ENCODE measurements at regions not wholly inside any gene's neighbourhood (a gene's known extent, or its start where the extent isn't known, plus 50 kb on each side); places are given as distances from the start of the nearest gene placed in this dataset.

DNA sequence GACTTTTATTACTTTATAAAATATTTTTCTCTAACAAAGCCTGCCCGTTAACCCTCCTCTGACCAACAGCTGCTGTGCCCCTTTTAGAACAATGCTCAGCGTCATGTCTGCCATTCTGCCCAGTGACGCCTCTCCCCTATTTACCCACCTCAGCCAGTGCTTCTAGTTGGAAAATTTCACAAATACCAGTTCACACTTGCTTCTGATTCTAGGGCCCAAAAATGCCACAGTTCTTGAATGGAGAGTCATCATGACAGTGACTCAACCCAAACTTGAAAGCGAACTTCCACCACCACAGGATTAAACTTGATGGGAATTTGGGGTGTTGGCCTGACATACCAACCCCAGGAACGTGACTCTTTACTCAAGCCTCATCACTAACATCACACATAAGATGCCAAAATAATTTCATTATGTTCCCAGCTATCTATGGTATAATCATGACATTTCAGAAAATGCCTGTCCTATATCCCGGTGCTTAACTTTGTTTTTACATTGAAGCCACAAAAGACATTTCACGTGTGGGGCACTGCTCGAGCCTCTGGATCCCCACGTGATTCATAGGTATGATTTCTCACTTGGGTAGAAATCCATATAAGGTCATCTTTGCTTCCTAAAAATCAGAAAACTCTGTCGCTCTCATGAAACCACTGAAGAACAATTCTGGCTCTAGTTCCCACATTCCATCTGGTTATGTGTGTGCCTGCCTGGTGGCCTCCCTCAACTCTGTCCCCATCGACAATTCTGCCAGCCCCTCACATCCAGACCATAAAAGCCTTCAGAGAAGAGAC, 220.9 kb downstream of the ACTL7B start:
- TF ChIP-seq Cebpa-rat (IDR thresholded peaks at IDR 0.05), result no peak
- no peaks in the 10 kb centered on the region for H3K27me3 ChIP-seq
- H3K9ac ChIP-seq, result no peak overlapping the region
- no peaks in the 10 kb centered on the region for H3K36me3 ChIP-seq
- H3K4me1 ChIP-seq, result peaks cover 10 to 29% (median 17%) of the 10 kb centered on the region in 10 experiments
- no peak overlapping the region for H3K4me3 ChIP-seq
- H3K27ac ChIP-seq, result no peak overlapping the region
- H3K4me2 ChIP-seq, result no peak overlapping the region
- H3K9me3 ChIP-seq (replicated peaks in 1 of 11), result peaks cover 0 to 22% (median 8%) of the 10 kb centered on the region in 11 experiments; a peak in 14 of 22 replicates
- H4K20me1 ChIP-seq, result no peaks in the 10 kb centered on the region

DNA sequence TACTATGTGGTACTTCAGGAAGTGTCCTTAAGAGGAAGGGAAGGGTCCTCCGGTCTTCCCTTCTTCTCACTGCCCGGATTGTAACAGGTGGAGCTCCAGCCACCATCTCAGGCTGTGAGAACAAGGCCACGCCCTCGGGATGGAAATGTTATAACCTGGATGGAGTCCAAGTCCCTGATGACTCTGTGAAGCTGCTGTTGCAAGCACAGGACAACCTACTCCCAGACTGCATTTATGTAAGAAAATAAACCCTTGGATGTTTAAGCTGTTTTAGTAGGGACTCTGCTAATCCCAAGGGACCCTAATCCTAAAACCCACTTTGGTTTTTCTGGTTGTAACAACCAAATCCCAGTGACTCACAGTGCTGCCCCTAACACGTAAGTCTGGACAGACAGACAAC, 221.6 kb downstream of the ACTL7B start:
- Histone ChIP-seq H3K27me3 (no peaks in the 10 kb centered on the region), H3K27ac (no peak overlapping the region), H3K9me3 (replicated peaks in 1 of 11) (peaks cover 2 to 28% (median 13%) of the 10 kb centered on the region in 11 experiments; a peak in 16 of 22 replicates), H3K36me3 (no peaks in the 10 kb centered on the region), H3K4me3 (no peak overlapping the region), H3K4me1 (peaks cover 3 to 22% (median 11%) of the 10 kb centered on the region in 10 experiments), H3K4me2 (no peak overlapping the region), H3K9ac (no peak overlapping the region), H4K20me1 (no peaks in the 10 kb centered on the region)
- no peak for TF ChIP-seq Cebpa-rat (IDR thresholded peaks at IDR 0.05)

DNA sequence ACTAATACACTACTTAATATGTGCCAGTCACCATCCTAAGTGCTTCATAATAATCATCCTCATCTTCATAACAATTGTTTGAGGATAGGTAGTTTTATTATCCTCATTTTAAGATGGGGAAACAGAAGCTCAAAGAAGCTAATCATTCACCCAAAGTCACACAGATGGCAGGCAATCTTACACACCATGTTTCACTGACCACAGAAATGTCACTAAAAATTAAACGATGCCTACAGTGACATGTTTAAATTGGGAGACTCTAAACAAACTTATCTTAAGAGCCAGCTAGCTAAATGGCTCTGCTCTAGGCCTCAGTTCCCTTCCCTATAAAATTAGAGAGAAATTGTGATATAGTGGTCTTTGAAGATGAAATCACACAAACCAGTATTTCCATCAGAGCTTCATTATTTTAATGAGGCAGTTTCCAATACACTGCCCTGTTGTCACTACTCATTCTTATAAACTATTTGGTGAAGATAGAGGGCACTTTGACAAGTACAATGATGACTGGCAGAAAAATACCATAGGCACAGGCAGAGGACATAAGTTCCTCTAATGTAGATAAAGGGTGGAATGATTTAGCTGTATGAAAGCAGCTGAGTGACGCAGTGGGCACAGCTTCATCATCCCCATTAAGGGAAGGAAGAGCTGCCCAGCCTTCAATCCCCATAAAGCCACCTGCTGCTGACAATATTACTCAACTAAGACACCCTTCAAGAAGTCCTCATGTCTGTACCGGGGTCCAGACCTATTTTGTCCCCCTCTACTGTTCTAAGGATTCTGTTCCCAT, 224.1 kb downstream of the ACTL7B start:
- no peaks in the 10 kb centered on the region for H4K20me1 ChIP-seq
- H3K27me3 ChIP-seq, result no peaks in the 10 kb centered on the region

DNA sequence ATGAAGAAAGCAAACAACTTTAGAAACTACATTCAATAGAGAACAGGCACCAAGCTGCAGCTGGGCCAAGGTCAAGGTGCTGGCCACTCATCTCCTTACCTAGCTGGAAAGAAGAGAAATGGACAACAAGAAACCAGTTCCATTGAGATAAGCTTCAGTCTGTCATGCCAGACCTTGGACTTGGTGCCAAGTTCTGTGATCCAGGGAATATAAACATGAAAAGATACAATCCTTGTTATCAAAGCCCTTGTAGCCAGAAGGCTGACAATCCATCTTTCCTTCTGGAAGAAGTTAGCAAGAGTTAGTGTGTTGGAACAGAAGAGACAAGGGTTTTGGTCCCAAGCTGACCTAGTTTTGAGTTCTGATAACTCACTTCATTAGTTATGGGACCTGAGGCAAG, 227.5 kb downstream of the ACTL7B start:
- Histone ChIP-seq H3K4me3 (no peak overlapping the region), H3K9ac (no peak overlapping the region), H4K20me1 (no peaks in the 10 kb centered on the region), H3K9me3 (replicated peaks in 1 of 11) (peaks cover 9 to 38% (median 29%) of the 10 kb centered on the region in 11 experiments; a peak in 18 of 22 replicates), H3K4me2 (no peak overlapping the region), H3K27me3 (no peaks in the 10 kb centered on the region), H3K36me3 (no peaks in the 10 kb centered on the region), H3K4me1 (peaks cover 0 to 2% (median 0%) of the 10 kb centered on the region in 10 experiments; a peak in 2 of 20 replicates), H3K27ac (no peak overlapping the region)
- TF ChIP-seq Cebpa-rat (IDR thresholded peaks at IDR 0.05), result no peak

More for the DNA sequence above, 224.1 kb downstream of the ACTL7B start:
- no peaks in the 10 kb centered on the region for H3K36me3 ChIP-seq
- peaks cover 9 to 32% (median 28%) of the 10 kb centered on the region in 11 experiments; a peak in 18 of 22 replicates for H3K9me3 ChIP-seq (replicated peaks in 1 of 11)
- H3K4me3 ChIP-seq, result no peak overlapping the region
- H3K9ac ChIP-seq, result no peak overlapping the region
- no peak overlapping the region for H3K27ac ChIP-seq
- H3K4me1 ChIP-seq, result peaks cover 0 to 9% (median 6%) of the 10 kb centered on the region in 10 experiments; a peak in 7 of 20 replicates
- no peak overlapping the region for H3K4me2 ChIP-seq
- TF ChIP-seq Cebpa-rat (IDR thresholded peaks at IDR 0.05), result no peak

DNA sequence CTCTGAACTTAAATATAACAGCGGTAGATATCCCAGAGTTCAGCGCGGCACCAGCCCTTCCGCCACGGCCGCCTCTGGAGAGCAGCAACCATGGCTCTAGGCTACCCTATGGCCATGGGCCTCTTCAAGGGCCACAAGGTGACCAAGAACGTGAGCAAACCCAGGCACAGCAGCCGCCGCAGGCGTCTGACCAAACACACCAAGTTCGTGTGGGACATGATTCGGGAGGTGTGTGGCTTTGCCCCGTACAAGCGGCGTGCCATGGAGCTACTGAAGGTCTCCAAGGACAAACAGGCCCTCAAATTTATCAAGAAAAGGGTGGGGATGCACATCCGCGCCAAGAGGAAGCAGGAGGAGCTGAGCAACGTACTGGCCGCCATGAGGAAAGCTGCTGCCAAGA, 229.0 kb downstream of the ACTL7B start:
- no peak for TF ChIP-seq Cebpa-rat (IDR thresholded peaks at IDR 0.05)
- no peak overlapping the region for H3K4me3 ChIP-seq
- H3K4me1 ChIP-seq, result peaks cover 0 to 17% (median 5%) of the 10 kb centered on the region in 10 experiments; a peak in 8 of 20 replicates
- no peak overlapping the region for H3K27ac ChIP-seq
- no peaks in the 10 kb centered on the region for H4K20me1 ChIP-seq
- no peaks in the 10 kb centered on the region for H3K27me3 ChIP-seq
- no peak overlapping the region for H3K9ac ChIP-seq
- H3K9me3 ChIP-seq (replicated peaks in 1 of 11), result peaks cover 9 to 38% (median 29%) of the 10 kb centered on the region in 11 experiments; a peak in 18 of 22 replicates
- H3K36me3 ChIP-seq, result no peaks in the 10 kb centered on the region
- H3K4me2 ChIP-seq, result no peak overlapping the region

DNA sequence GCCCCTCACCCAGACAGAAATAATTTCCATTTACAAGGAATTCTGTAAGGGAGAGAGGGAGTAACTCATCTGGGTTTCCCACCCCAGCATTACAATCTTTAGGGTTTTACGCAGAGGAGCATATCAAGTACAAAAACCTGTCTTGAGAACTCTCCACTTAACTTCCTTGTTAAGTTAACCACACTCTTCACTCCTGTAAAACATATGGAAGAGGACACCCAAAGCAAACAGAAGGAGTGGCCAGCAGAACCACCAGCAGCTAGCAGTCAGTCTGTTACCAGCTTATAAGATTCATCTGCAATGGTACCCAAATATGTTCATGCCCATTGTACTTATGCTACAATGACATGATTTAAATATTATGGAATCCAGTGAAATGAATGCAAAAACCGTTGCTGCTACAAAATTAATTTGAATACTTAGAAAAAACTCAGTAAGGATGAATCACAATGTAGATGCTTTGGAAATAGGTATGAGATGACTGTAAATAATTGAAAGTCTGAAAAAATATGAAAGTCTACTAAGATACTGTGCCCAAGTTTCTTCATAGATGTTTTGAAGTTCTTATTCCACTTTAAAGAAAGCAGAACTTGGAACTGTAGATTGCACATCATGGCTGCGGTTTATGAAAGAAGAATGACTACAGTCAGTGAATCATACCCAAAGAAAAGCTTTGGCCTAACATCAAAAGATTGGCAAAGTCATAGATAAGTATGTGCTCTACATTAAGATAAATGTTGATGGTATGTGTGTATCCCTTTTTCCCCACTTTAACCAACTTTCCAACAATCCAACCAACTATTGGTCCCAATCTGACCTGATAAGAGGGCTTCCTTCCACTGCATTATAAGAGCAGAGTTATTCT, 233.6 kb downstream of the ACTL7B start:
- H3K36me3 ChIP-seq, result no peaks in the 10 kb centered on the region
- H3K4me1 ChIP-seq, result peaks cover 0 to 32% (median 5%) of the 10 kb centered on the region in 10 experiments; a peak in 9 of 20 replicates
- H3K27ac ChIP-seq, result peak overlapping the region in 5 of 11 experiments; percentile 21 to 74 (median 64); a peak in 9 of 22 replicates
- H3K9me3 ChIP-seq (replicated peaks in 1 of 11), result peaks cover 0 to 13% (median 5%) of the 10 kb centered on the region in 11 experiments; a peak in 9 of 22 replicates
- peak overlapping the region in 5 of 11 experiments; percentile 16 to 52 (median 33); a peak in 10 of 22 replicates for H3K4me2 ChIP-seq
- no peak overlapping the region for H3K4me3 ChIP-seq
- H3K9ac ChIP-seq, result peak overlapping the region in 1 of 11 experiments; percentile 25; a peak in 1 of 22 replicates
- no peaks in the 10 kb centered on the region for H4K20me1 ChIP-seq
- no peaks in the 10 kb centered on the region for H3K27me3 ChIP-seq
- TF ChIP-seq Cebpa-rat (IDR thresholded peaks at IDR 0.05), result no peak; a peak in 1 of 22 replicates

DNA sequence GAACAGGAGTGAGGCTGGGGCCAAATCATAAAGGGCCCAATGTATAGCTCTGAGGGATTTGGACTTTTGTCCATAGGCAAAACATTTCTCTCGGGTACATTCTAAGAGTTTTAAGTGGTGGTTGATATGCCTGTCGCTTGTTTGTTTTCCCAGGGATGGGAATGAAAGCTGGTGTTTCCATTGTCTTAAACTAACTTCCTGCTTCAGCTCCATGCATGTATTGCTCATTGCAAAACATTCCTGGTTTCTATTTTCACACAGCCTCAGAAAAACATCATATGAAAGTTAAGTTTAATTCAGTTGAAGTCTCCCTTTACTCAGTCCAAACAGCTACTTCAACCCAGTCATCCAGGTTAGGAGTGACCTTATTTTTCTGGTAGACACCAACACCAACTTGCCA, 235.0 kb downstream of the ACTL7B start:
- Histone ChIP-seq H3K9ac (no peak overlapping the region), H3K9me3 (replicated peaks in 1 of 11) (peaks cover 0 to 9% (median 0%) of the 10 kb centered on the region in 11 experiments; a peak in 4 of 22 replicates), H3K4me3 (no peak overlapping the region), H3K27me3 (no peaks in the 10 kb centered on the region), H3K27ac (peak overlapping the region in 3 of 11 experiments; percentile 35 to 74 (median 68); a peak in 5 of 22 replicates), H4K20me1 (no peaks in the 10 kb centered on the region), H3K4me2 (peak overlapping the region in 5 of 11 experiments; percentile 0 to 51 (median 22); a peak in 8 of 22 replicates), H3K36me3 (no peaks in the 10 kb centered on the region), H3K4me1 (peaks cover 1 to 34% (median 8%) of the 10 kb centered on the region in 10 experiments; a peak in 19 of 20 replicates)
- TF ChIP-seq Cebpa-rat (IDR thresholded peaks at IDR 0.05), result no peak

DNA sequence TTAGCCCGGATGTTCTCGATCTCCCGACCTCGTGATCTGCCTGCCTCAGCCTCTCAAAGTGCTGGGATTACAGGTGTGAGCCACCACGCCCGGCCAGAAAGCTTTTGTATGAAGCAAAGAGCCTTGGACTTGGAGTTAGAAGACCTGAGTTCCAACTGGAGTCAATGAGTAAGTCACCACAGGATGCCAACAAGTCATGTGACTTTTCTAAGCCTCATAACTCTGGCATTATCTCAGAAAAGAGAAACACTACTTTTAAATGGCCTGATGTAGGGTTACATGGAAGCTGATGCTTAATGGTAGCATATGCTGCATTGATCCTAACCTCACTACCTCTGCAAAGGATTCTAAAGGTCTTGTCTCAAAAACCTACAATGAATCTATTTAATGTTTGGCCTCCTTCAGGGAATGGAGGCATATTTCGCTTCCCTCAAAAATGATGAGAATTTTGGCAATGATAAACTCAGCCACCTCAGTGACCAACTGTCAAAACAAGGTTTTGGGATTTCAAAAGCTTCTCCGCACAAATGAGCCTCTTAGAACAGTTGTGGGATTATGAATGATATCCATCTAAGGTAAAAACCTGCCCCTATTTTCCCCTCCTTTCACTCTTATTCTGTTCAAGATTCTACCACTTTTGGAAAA, 236.8 kb downstream of the ACTL7B start:
- no peaks in the 10 kb centered on the region for H3K36me3 ChIP-seq
- no peaks in the 10 kb centered on the region for H4K20me1 ChIP-seq
- H3K4me1 ChIP-seq, result peaks cover 9 to 44% (median 17%) of the 10 kb centered on the region in 10 experiments
- no peak overlapping the region for H3K4me3 ChIP-seq
- H3K9me3 ChIP-seq (replicated peaks in 1 of 11), result peaks cover 0 to 9% (median 0%) of the 10 kb centered on the region in 11 experiments; a peak in 3 of 22 replicates
- H3K27me3 ChIP-seq, result no peaks in the 10 kb centered on the region
- no peak for TF ChIP-seq Cebpa-rat (IDR thresholded peaks at IDR 0.05)
- H3K27ac ChIP-seq, result no peak overlapping the region
- H3K9ac ChIP-seq, result no peak overlapping the region
- H3K4me2 ChIP-seq, result no peak overlapping the region

Data from BLaER1 treated with 17β-estradiol and CSF1 and Interleukin-3, amounts not matched to agents 10 nM and 100 nM (cell line).